ENCODE measurements at regions not wholly inside any gene's neighbourhood (a gene's known extent, or its start where the extent isn't known, plus 50 kb on each side); places are given as distances from the start of the nearest gene placed in this dataset.

DNA sequence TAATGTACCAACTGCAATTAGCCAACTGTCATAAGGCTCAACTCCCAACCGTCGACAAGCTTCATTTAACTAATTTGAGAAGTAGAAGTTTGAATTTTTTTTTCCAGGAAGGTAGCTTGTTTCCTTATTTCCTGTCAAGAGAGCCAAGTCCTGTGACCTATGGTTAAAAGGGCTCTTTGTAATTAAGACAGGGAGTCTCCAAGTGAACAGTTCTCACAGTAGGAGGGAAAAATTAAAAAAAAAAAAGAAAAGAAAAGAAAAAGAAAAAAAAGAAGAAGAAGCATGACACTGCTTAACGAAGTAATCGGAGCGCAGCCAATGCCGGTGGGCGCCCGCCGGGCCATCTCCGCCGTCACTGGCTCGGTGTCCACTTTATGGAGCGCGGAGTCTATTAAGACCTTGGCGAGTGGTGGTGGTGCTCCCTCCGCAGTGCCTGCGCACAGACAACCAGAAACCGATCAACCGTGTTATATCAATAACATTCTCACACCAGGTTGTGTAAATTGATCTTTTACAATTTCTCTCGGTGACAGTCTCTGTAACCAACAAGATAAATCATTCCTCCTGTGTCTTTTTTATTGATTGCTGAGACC lies 197.2 kb upstream of the POU3F3 start:
- no peak for DNase-seq

DNA sequence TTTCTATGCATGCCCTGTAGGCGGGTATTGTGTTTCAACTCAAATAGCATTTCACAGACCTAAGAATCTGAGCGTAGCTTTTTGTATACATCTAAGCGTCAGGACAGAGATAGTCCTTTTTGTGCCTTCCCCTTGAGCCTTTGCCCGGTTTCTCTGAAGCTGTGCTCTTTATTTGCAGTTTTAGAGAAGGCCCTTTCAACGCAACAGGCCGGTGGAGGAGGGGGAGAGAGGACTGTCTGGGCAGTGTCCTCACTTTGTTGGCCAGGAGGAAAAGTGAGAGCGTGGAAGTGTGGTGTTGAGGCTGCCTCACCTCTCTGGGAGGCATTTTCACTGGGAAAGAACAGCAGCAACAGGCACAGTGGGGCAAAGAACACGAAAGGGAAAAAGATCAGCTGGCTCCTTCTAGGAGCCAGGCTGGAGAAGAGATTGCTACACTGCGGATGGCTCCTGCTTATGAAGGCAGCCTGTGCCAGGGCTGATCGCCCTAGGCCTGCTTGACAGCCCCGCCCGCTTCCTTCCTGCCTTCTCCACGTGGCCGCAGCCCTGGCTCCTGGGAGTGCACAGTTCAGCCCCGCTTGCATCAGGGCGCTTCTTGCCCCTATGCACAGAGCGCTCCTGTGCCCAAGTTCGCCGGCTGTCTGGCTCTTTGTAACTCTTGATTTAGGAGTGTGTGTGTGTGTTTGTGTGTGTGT lies 195.6 kb upstream of the POU3F3 start:
- no peak for DNase-seq

DNA sequence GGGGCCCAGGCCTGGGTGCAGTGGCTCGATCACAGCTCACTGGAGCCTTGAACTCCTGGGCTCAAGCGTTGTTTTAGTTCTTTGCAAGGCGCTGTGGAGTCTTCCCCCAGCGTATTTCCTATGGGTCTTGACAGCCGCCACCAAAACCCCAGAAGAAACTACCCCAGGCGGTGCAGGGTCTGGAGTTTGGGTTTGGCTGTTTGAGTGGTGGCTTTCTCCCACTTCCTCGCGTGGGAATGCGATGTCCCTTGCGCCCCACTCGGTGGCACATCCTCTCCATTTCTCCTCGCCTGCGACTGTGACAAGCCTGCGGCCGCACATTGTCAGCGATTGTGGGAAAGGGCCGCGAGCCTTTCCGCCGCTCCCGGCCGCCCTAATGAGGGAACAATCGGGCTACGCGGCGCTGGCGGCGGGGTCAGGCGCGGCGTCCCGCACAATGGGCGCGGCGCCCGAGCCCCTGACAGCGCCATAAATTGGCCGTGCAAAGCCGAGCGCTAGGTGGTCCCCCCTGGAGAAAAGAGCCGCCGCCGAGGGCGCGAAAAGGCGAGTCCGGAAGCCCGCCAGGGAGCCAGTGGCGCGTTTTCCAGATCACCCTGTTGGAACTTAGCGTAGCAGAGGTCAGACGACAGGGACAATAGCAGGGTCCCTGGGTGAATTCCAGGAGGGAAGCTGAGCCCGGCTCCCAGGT lies 194.9 kb upstream of the POU3F3 start:
- DNase-seq, result no peak

DNA sequence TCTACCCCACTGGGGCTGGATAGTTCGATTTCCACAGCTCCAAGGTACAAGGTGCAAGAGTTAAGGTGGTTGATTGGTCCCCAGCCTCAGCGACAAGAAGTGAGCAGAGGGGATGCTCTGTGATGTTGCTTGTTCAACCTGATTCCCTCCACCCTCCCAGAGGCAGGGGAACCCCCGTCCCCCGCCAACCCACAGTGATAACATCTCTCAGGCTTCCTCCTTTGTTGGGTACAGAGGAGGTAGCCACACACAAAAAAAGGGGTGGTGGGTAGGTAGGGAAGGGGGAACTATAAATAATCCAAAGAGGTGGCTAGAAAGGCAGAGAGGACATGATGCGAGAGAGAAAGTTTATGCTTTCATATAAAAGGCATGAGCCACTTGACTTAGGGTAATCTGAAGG lies 192.9 kb upstream of the POU3F3 start:
- DNase-seq, result no peak

DNA sequence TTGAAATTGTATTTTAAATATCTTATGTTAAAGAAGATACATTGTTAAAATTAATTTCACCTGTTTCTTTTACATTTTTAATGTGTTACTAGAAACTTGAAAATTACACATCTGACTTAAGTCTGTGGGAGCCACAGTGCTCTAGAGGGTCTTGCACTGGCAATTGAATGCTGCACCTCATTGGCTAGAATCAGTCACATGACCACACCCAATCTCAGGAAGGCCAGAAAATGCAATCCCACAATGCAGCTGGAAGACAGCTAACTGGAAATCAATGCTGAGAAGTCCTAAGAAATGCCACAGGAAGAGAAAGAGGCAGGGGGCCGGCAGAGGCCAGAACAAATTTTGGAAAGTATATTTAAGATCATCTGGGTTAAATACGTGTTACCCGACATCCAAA lies 189.2 kb upstream of the POU3F3 start:
- DNase-seq, result no peak

DNA sequence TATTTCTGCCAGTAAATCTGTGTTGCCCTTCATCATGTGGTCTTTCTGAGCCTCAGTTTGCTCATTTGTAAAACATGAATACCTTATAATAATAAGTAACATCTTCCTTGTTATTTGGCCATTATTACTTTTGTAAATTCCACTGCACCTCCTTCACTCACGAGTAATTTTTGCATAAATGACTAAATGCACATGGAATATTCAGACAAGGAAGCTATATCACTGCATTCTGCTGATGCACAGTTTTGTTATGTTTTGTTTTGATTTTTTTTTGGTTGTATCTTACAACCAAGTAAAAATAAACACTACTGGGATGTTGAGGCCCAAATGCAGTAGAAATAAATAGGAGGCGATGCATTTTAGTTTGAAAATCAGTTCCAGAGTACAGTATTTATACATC lies 185.3 kb upstream of the POU3F3 start:
- DNase-seq, result no peak

DNA sequence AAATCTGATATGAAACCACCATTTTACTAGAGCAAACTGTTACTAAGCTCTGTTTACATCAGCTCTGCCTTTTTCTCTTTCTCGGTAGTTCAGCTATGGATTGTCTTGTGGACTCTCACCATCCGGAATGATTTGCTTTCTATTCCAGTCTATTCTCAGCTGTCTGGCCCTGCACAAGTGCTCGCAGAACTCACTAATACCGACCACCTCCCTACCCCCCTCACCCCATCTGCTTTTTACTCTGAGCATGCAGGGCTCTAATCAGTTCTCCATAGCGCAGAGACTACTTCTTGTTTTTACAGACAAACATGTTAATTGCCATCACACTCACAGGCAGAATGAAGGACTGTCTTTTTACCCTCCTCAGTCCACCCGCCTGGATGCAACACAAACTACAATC lies 180.7 kb upstream of the POU3F3 start:
- DNase-seq, result no peak

DNA sequence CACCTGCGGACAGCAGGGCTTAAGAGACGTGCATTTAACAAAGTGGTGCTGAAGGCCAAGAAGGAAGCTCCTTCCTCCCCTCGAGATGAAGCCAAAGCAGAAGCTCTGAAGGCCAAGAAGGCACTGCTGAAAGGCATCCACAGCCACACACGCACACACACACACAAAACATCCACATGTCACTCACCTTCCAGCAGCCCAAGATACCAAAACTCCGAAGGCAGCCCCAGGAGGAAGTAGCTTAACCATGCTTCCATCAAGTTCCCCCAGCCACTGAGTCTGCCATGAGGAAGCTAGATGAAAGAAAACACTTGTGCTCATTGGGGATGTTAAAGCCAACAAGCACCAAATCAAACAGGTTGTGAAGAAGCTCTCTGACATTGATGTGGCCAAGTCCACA lies 175.7 kb upstream of the POU3F3 start:
- no peak for DNase-seq

DNA sequence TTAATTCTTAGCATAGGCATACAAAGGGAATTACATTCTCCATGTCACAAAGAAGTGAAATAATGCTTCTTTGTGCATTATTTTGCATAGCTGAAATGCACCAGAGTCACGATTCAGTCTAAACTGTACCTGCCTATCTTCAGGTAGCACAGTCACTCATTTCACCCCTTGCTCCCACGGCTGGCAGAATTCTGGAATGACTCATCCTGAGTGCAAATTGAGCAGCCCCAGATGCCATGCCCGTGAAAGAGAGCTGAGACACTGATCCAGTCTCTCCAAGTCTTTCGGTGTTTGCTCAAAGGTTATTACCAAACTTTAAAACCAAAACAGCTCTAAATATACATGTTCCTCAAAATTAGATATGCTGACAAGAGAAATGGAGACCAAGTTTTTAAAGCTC lies 168.3 kb upstream of the POU3F3 start:
- DNase-seq, result no peak

DNA sequence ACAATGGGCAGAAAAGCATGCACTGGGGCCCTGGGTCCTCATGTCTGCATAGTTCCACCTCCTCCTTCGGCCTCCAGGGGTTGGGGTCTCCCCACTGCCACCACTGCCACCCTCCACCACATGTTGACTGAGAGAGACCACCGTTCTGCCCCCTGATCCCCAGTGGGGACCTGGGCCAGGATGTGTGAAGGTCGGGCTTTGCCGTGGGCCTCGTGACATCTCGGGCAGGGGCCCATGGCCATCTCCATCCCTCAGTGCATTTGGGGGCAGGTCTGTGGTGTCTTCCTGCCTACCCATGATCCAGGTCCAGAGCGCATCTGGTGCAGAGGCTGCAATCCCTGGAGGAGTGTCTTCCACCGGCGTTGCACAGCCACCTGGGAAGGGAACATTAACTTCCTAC lies 166.8 kb upstream of the POU3F3 start:
- DNase-seq, result no peak

DNA sequence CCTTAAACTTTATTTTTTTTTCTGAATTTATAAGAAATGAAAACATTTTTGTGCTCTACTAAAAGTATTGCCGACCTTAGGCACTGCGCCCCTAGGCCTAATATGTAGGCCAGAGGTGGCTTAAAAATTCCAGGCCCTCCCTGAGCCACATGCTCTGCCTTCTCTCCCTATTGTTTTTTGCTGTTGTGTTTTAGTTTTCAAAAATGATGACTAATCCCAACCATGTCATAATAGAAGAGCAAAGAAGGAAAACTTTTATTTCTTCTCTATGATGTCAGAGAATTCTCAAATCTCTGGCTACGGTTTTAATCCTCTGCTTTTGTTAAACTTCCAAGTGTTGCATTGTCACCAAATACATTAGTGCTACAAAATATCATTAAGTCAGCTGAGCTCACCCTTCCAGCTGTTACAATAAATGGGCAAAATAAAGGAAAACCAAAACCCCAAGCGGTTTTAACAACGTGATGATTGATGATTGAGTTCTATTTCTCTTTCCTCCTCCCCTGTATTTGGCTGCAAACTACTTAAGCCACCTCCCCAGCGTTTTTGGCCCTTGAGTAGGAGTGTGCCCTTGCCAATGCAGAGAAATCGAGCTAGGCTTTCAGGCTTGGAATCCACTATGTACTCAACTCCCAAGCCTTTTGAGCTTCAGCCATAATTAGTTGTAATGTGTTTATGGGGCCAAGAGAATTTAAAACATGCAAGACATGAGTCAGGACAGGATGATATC lies 163.5 kb upstream of the POU3F3 start:
- DNase-seq, result no peak

DNA sequence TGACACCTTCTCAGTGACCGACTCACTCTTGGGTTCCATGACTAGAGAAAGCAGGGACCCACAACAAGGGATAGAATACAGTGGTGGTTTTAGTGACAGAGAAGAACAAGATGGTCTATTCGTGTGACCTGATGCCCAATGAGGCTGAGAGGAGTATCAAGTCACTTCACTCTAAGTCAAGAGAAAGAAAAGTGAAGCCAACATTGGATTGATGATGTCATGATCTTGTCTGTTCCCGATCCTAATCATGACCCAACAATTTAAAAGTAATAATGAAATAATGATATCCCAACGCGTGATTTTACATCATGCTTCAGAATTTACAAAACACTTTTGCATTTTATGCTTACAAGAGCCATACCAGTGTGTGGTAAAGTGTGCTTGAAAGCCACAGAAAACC lies 155.6 kb upstream of the POU3F3 start:
- no peak for DNase-seq

DNA sequence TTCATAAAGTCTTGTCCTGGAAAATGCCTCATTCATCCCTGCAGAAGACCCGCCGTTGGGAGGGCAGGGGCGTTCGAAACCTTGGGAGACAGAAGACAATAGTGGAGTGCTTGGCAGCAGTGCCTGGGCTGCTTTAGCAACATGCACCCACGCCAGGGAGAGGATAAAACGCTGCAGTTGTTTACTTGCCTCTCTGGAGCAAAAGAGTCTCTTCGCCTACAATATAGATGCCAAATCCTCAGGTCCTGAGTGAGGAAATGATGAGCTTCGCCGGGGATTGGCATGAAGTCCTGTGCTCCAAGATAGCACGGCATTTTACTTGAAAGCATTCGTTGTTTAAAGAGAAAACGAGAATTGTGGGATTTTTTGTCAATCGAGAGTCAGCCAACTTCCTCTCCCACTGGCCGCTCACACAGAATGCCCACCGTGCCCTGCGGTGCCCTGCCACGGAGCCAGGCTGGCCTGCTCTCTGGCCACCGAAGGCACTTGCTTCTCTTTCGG lies 152.5 kb upstream of the POU3F3 start:
- DNase-seq, result no peak

DNA sequence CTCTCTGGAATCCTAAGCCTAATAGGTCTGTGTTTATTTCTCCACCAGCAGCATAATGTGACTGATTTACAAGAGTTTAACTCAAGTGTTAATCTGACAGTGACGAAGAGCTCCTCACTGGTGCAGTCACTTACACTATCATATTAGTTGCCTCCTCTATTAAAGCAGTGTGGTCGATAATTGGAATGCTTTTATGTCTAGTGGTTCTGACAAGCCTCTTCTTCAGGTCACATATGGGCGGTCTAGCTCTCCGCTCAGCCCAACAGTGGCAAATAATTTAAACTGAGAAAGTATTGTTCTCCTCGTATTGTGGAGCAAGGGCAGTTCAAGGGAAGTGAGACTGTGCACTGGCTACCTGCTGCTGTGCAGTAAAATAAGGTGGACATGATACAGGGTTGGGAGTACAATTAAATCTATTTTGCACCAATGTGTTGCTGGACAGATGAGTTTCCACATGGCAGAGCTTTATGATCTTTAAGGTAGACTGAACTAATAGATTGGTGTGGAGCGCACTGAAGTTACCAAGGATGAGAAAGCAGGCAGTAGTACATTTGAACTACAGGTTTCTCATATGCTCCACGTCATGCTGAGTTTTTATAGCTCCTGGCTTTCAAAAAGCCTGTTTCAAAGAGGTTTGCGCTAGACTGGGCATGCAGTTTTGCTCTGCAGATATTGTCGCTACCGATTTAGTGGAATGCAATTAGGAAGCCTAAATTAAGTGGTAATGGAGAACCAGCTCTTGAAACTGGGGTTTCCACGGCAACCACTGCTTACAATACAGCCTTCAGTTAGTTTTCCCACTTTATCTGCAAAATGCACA lies 151.7 kb upstream of the POU3F3 start:
- DNase-seq, result no peak

DNA sequence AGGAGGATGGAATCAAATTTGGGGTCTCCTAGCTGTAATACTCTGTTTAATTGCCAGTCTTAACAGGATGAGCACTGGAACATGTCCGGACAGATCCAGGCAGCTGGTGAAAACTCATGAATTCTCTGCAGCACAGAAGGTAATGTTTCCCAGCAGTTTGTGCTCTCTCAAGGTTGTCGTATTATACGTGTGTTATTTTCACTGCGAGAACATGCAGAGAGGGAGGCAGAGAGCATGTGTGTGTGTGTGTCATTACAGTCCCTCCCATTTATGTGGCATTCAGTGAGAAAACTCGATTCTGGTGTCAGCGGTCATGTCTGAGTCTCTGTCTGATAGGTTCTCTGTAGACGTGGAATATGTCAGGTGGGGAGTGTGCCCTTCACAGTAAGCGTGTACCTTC lies 150.2 kb upstream of the POU3F3 start:
- DNase-seq, result peak; percentile 17

DNA sequence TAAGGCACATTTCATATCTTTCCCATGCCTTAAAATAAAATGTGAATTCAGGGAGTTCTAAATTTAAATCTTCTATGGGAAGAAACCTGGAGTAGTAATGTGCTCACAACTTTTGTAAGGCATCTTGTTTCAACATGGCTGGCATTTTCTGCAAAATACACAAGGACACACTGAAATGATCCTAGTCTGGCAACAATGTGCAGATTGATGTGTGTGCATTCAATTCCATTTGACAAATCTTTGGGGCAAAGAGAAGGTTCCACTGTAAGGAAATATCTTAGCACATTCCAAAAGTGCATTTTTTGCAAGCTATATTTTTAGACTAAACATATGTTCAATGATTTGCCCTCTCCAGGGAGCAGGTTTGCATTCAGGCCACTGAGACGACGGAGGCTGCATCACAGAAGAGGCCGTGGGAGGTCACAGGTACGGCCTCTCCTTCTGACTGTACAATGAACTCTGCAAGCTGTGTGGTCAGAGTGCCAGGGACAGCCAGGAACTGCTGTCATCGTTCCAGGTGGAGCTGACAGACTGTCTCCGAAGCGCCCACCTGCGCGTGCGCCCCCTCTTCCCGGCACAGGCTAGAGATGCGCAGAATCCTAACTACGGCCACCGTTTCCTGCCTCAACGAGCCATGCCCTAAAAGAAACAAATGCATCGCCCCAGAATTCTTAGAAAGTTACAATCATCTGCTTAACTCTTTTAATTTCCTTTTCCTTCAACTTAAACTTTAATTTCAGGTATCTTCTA lies 149.2 kb upstream of the POU3F3 start:
- DNase-seq, result no peak

DNA sequence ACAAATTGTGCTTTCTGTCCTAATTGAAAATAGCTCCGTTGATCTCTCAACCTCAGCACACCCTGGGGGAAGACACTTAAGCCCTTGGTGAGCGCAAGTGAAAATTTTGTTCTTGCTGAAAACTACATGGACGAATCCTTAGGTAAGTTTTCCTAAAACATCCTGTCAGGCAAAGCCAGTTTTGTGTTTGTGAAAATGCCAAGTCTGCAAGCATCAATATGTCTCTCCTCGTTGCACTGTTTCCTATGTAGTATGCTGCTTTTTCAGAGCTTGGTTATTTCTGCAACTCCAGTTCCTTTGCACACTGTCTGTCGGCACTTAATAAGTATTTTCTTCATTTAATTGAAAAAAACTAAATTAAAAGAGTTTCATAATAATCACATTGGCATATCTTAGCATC lies 146.9 kb upstream of the POU3F3 start:
- DNase-seq, result no peak

DNA sequence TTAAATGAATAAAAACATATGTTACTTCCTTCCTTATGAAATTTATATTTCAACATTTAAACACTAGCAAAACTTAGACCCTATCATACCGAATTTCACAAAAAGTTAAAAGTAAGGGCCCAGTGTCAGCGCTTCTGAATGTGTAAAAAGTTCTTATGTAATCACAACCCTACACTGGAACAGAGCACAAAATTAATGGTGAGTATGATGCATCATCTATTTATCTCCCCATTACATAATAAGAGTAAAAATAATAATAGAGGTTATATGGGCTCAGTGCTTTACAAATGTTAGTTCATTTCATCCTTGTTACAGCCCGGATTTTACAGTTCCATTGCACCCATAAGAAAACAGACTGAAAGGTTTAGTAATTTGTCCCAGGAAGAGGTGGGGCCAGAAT lies 144.9 kb upstream of the POU3F3 start:
- no peak for DNase-seq

DNA sequence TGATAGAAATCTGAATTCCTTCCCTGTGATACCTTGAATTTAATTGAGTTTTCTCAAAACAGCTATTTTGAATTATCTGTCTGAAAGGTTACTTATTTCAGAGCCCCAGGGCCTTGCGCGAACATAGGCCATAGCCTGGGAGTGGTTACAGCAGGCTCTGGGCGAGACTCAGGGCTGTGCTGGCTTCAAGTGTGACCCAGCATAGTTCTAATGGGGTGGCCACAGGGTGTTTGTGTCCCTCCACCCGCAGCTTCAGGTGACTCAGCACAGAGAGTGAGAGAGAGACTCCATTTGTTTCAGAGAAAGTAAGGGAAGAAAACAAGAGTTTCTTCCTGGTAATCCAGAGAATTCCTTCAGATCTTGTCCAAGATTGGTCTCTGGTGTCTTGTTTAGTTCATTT lies 137.9 kb upstream of the POU3F3 start:
- no peak for DNase-seq

DNA sequence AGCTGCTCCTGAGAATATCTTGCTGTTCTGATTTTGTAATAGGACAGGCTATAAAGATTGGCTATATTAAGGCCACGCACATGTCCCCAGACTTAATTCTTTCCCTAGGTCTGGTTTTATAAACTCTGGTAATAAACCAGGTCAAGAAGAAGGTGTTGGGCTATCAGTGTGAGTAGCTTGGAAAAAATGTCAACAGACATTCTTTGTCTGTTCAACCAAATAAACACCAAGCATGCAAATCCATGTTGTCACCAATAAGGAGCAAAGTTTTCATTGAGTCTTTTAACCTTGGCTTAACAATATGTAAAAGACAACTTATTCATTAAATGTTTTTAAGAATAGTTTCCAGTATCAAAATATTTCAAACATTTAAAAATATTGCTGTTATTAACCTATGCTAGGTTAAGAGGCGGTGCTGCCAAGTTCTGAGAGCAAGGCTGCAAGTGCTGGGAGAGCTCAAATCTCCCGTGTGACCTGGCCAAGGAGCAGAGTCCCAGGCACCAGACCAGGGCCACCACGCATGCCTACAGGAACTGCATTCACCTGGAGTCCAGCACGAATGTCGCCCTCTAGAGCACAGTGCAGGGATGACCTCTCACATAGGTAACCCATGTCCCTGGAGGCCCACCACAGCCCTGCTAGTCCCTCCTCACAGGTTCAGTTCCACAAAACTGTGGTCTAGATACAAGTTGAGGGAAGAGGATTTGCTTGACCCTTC lies 120.5 kb upstream of the POU3F3 start:
- DNase-seq, result no peak

DNA sequence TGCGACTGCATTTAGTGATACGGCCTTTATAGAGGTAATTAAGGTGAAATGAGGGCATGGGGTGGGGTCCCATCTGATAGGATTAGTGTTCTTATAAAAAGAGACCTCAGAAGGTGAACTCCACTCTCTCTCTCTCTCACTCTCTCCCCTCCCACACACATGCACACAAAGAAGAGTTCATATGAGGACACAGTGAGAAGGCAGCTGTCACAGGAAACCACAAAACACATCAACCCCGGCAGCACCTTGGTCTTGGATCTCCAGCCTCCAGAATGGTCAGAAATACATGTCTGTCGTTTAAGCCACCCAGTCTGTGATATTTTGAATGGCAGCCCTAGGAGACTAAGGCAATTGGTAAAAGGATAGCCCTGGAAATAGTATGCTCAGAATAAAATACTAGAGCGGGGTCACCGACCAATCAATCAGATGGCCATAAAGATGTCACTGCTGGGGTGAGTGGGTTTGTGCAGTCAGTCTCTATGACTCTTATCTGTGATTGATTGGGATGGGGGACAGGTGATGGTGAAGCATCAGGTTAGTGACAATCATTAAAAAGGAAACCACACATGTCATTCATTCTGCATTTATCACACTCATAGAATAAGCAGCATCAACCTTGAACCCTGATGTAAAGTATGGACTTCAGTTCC lies 118.9 kb upstream of the POU3F3 start:
- no peak for DNase-seq

Data from NCI-H526 treated with DMSO at 0.1 percent for 48 hours (cell line).